Body of pancreas (tissue), 4 donors: ENCODE measurements at regions not wholly inside any gene's neighbourhood (a gene's known extent, or its start where the extent isn't known, plus 50 kb on each side); places are given as distances from the start of the nearest gene placed in this dataset.

ENCODE experiments used
- CTCF ChIP-seq, 7 experiments: fragments of 450-650 bp in 4 of 7; fragments of 200-600 bp in 3 of 7; sonication (generic) in 3 of 7; IDR thresholded peaks; one replicate each; pipeline ENCODE4 v1.5.1; 2016 to 2019; ENCODE audit warnings: antibody characterized with exemption in 7 of 7
- POLR2A ChIP-seq, 3 donors: fragments of 450-650 bp; IDR thresholded peaks; one replicate each; pipeline ENCODE4 v1.6.1; 2016; ENCODE audit warnings: antibody characterized with exemption in 3 of 3, mild to moderate bottlenecking in 2 of 3

GRCh38 chr3:7821858-7822257 lies 679.8 kb upstream of the LMCD1 start:
- no peak for TF ChIP-seq CTCF (IDR thresholded peaks at IDR 0.05)
- TF ChIP-seq POLR2A (IDR thresholded peaks at IDR 0.05) = no peak
